ENCODE measurements at regions not wholly inside any gene's neighbourhood (a gene's known extent, or its start where the extent isn't known, plus 50 kb on each side); places are given as distances from the start of the nearest gene placed in this dataset.

DNA sequence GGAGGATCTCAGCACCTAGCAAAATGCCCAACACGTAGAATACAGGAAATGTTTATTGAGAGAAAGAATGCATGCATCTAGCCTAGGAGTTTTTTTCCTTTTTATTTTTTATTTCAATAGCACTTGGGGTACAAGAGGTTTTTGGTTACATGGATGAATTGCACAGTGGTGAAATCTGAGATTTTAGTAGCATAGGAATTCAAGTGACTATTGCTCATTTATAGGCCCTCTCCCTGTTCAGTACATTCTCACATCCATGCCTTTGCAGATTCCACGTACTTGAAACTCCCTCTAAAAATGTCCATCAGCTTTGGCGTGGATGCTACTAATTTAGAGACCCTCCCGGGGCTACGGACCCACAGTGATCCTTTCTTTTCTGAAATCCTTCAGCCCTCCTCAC, 61.7 kb upstream of the PIAS1 start:
- no peak for DNase-seq (ENCODE audit: low read depth)

DNA sequence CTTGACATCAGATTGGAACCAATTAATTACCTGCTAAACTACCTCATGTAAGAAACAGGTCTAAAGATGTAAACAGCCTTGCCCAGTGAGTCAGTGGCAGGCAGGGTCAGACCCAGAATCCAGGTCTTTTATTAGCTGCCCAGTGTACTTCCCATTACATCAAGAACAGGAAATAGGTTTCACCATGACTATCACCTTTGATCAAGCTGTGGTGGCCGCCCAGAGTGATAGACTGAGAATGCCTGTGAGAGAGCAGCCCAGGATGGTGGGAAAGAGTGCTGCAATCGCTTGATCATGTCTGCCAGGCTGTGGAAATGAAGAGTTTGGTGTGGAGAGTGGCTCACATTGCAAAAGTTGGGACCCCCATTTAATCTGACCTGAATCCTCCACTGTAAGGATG, 61.3 kb upstream of the PIAS1 start:
- DNase-seq (ENCODE audit: low read depth) = no peak

DNA sequence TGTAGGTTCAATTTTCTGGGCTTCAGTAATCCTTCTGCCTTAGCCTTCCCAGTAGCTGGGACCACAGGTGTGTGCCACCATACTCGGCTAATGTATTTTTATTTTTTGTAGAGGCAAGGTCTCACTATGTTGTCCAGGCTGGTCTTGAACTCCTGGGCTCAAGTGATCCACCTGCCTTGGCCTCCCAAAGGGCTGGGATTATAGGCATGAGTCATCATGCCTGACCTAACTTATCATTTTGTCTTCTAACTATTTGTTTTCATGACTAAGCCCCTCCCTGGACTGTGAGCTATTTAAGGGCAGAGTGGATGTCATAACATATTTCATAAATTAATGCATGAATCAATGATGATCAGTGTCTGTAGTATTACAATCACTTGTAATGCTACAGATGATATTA, 56.1 kb upstream of the PIAS1 start:
- DNase-seq (ENCODE audit: low read depth) = no peak

DNA sequence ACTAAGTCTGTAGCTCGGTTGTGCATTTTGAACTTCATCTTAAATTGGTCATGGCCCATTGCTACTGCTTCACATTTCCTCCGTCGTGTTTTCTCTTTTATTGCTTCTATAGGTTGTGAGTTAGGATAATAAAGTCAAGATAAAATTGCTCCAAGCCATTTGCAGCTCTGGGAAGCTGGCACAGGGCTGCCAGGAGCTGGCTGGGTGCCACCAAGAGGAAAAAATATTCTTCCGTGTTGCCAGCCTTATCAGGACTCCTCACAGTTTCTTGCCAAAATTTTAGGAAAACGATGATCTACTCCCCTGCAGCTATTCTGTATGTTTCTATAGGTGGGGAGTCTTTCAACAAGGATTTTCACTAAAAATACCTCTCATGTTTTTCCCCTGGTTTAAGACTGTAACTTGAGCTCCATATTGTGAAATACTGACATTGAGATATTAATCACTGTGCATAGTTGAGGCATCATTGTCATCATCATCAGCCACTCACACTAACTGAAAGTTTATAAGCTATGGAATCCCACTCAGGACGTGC, 55.4 kb upstream of the PIAS1 start:
- peak; percentile 32 for DNase-seq (ENCODE audit: low read depth)

DNA sequence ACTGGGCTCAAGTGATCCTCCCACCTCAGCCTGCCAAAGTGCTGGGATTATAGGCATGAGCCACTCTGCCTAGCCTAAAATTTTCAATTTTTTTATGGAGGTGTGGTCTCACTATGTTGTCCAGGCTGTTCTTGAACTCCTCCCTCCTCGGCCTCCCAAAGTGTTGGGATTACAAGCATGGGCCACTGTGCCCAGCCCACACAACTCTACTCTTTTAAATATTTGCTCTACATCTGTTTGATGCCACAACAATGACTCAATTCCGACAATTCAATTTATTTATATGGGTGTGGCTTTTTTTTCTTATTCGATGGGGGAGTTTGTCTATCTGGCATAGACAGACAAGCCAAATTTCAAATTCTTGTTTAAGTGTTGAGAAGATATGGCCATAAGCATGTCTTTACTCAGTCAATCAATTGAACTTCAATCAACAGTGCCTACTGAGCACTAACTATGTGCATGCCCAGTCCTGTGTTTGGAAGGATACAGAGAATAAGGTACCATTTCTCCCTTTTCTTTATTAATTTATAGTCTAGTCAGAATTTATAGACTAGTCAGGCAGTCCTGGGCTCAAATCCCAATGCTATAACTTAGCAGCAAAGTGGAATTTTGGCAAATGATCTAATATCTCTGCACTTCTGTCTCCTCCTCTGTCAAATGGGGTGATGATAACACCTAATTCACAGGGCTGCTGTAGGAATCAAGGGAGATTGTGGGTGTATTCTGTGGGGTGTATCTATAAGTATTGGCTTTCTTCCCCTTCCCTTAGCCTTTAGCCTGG, 54.6 kb upstream of the PIAS1 start:
- DNase-seq (ENCODE audit: low read depth) = no peak

DNA sequence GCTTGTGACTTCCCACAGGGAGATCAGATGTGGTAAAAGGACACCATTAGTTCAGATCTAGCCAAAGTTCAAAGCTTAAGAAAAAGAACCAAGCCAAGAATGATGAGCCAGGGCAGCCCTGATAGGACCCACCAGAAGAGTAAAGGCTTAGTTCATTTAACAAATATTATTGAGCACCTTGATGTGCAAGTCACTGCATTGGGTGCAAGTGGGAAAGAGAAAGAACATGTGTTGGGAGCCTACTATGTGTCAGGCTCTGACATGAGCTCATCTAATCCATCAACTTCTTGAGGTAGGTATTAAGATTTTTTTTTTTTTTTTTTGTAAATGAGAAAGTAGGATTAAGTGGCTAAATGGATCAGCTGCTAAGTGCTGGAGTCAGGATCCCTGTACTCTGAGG, 53.4 kb upstream of the PIAS1 start:
- DNase-seq (ENCODE audit: low read depth) = no peak

DNA sequence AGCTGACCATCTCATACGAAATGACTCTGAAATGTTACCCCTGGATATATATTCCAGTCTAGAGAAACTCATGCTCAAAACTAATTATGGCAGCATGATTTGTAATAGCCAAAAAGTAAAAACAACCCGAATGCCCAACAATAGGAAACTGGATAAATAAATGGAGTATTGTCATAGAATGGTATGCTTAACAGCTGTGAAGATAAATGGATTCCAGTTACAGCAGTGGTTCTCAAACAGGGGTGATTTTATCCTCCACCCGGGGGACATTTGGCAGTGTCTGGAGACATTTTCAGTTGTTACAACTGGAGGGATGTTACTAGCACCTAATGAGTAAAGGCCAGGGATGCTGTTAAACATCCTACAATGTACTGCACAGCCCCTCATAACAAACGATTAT, 52.3 kb upstream of the PIAS1 start:
- DNase-seq (ENCODE audit: low read depth) = no peak

DNA sequence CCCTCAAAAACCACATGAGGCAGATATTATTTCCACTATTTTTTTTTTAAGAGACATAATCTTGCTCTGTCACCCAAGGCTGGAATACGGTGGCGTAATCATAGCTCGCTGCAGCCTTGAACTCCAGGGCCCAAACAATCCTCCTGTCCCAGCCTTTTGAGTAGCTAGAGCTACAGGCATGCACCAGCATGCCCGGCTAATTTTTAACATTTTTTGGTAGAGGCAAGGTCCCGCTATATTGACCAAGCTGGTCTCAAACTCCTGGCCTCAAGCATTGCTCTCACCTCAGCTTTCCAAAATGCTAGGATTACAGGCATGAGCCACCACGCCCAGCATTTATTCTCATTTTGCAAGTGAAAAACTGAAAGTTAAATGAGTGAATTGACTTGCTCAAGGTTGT, 50.8 kb upstream of the PIAS1 start:
- DNase-seq (ENCODE audit: low read depth) = no peak

Measured in fibroblast of the conjunctiva (primary cell).